ENCODE measurements at regions not wholly inside any gene's neighbourhood (a gene's known extent, or its start where the extent isn't known, plus 50 kb on each side); places are given as distances from the start of the nearest gene placed in this dataset.
"Not testable (repeated sequence)": the region's sequence is repeated elsewhere in the genome, so short reads cannot be mapped to it uniquely, and the experiment has no call there.

DNA sequence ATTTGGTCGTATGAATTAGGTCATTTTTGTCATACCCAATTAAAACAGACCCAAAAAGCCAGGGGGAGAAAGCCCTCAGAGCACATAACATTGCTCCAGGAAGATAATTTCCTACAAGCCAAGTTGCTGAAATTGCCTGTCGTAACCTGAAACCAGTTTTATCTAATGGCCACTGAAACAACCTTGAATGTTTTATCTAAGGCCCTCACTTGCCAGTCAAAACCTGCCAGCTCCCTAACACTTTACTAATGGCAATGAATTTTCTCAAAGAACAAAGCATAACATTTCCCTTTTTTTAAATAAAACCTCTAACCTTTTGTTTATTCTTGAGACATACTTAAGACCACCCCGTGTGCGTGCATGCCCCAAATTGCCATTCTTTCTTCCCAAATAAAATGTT, 496.2 kb upstream of the KLHL1 start:
- DNase-seq = no peak

DNA sequence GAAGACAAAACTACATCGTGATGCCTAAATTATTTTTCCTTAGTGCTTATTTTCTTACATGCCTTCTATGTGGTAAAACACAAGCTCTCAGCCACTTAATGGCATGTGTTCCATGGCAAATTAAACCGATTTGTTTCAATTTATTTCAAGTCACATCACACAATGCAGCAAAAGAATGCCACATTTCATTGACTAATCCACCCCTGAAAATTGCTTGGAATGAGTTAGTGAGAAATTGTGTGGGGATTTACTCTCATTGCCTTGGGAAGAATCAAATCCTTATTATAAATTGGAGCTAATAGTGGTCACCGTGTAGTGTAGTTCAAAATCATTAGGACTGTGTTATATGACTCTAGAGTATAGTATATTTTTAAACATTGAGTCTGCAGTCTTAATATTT, 485.5 kb upstream of the KLHL1 start:
- no peak for DNase-seq

DNA sequence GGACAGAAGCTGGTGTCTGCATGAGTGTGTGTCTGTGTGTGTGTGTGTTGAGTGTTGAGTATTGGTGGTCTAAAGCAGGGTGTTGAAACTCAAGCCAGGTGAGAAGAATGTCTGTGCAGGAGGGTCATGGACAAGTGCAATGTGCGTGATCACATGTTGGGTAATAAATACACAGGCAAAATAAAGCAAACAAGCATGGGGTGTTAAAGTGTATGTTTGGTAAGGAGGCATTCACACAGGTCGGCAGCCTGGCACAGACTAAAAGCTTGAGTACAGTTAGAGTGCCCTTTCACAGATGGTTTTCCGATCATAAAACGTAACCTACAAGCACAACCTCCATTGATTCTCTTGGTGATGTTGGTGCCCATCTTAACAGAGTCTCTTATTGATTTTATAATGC, 476.9 kb upstream of the KLHL1 start:
- no peak for DNase-seq

DNA sequence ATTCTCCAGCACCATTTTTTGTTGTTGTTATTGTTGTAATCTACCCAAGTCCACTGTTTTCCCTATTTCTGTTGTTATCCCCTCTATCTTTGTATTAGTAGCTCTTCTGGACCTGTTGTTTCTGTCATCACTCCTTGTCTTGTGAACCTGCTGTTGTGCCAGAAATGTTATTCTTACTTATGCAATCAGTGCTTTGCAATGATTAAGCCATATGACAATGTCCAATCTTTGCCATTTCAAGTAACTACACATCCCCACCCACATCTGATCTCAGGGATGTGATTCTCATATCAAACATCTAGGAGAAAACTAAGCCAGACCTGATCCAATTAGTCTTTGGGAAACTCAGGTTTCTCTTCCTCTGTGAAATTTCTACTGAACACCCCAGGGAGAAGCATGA, 472.6 kb upstream of the KLHL1 start:
- DNase-seq = no peak

DNA sequence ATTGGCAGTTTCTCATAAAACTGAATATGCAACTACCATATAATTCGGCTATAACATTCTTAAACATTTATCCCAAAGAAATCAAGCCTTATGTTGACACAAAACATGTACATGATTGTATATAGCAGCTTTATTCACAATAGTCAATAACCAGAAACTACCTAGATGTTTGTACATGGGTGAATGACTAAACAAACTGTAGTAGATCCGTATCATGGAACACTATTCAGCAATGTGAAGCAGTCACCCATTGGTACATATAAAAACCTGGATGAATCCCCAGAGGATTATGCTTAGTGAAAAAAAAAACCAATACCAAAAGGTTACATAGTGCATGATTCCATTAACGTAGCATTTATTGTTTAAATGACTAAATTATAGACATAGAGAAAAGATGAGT, 471.7 kb upstream of the KLHL1 start:
- DNase-seq = no peak

DNA sequence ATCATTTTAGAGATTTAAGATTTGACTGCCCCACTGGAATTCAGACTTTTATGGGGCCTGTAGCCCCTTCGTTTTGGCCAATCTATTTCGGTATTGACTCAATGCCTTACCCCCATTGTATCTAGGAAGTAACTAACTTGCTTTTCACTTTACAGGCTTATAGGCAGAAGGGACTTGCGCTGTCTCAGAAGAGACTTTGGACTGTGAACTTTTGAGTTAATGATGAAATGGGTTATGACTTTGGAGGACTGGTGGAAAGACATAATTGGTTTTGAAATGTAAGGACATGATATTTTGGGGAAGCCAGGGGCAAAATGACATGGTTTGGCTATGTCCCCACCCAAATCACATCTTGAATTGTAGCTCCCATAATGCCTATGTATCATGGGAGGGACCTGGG, 463.0 kb upstream of the KLHL1 start:
- DNase-seq = no peak

DNA sequence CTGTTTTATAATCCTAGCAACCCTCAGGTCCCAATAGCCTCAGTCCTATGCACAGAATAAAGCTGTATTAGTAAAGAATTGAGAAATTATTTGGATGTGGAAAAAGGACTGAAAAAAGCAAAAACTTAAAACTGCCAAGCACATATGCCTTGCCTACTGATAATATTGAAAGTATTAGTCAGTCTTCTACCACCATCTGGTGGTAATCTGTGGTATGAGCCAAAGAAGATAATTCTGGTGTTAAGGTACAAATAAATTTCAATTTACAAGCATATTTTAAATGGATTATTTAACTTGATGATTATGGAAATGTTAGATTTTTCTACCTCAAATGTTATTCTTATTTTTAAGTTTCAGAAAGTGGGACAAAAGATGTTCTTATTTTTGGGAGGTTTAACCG, 460.3 kb upstream of the KLHL1 start:
- no peak for DNase-seq

DNA sequence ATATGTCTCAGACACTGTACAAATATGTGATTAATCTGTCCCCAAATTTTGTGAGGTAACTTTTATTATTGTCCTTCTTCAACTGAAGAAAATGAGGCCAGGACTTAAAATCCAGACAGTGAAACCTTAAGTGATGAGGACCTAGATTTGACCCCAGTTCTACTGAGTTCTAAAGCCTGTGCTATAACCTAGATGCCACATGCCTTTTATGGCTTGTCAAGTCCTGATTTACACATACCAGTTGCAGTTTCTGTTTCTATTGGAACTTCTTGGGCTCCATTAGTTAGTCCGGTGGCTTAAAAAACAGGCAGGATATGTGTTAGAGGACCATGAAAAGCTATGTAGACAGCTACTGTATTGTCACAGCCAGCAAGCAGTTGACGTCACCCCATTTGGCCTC, 436.5 kb upstream of the KLHL1 start:
- no peak for DNase-seq

DNA sequence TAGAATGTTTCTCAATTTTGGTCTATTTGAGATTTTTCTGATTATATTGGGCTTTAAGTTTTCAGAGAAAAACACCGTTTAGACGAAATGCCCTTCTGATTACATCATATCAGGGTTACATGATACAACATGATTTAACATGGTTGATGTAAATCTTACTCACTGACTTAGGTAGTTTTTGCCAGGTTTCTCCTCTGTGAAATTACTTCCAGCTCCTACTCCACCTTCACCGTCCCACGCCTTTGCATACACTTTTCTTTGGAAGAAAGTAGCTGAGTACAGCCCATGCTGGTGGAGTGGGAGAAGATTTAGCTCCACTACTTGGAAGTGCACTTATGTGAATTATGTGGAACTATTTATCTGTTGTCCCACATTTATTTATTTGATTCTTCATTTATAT, 433.2 kb upstream of the KLHL1 start:
- no peak for DNase-seq

DNA sequence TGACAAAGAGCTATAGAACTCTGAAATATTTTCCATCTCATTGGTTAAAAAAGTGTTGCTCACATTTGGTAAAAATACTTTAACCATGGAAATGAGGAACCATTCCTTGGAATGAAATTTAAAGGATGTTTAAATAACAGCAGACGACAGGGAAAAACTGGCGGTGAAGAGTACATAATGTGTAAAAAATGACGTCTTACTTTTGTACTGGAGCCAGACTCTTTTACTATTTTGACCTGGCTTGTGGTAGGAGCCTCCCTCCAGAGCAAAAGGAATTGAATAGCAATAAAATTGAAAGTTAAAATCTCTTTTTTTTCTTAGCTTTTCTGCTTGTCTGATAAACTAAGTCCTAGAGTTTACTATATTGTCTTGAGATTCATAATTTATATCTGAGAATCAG, 426.2 kb upstream of the KLHL1 start:
- DNase-seq = no peak

DNA sequence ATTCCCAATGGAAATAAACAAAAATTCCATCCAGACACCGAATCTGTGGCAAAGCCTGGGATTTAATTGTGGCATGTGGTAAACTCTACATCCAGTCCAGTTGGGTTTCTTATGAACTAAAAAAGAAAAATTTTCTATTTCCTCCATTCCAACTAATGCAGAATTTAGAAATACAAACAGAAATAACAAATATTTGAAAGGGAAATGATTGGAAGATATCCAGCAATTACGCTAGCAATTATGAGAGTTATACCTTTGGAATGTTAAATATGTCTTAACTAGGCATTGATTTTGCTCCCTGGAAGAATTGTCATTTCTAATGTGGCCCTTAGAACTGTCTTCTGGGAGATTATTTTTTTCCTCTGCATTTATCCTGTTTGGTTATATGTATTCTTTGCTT, 421.4 kb upstream of the KLHL1 start:
- no peak for DNase-seq

DNA sequence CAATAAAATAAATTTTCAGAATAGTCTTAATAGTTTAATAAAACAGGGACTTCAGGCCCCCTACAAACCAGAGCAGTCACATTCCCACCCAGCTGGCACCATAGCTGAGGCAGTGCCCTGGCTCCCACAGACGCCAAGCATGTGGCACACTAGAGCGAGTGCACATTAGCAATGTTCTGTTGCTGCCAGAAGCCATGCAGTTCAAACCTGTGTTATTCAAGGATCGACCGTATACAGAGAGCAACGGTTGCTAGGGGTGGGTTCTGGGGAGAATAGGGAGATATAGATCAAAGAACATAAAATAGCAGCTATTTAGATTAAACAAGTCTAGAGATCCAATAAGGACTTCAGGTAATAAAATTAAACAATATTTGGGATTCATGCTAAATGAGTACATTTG, 419.3 kb upstream of the KLHL1 start:
- DNase-seq = no peak

DNA sequence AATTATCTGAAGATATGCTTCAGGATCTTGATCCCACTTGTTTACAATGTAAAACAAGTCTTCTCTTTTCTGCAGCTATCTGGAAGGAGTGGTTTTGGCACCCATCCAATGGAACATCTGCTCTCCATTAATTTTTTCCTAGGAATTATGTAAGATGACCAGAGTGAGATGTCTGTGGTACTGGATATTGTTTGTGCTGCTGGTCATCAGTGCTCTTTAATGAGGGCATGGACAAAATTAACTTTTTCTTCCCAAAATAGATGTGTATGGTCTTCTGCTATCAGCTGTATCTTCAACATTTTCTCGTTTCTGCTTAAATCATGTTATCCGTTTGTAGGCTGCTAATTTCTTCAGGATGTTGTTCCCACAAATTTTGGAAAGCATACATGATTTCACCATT, 415.4 kb upstream of the KLHL1 start:
- DNase-seq = no peak

DNA sequence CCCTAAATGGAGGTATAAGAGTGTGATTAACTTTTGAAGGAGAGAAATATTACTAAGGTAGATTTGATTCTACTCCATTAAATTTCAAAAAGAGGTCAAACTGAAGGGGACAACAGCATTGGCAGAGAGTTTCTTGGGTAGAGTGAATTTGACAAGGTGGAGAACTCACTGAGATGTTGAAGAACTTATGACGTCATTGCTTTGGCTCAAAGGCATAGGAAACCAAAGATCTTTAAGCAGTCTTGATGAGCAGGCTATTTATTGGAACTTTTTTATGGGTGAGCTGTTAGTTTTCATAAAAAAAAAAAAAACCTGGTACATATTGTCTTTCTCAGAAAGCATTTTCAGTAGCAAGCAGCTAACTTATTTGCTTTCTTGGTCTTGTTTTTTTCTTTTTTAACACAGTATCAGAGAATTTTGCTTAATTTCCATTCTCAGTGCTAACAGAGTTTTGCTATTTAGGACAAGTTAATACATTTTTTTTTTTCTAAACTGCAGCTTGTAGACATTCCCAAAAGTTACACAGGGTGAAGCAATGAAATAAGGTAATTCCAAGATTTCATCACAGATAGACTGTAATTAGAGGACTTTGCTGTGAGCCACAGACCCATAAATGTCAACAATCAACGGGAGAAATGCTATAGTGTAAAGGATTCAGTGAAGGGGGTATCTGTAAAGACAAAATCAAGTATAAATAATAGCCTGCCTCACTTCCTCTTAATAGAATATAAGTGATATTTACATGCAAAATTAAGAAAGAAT, 412.2 kb upstream of the KLHL1 start:
- no peak for DNase-seq

DNA sequence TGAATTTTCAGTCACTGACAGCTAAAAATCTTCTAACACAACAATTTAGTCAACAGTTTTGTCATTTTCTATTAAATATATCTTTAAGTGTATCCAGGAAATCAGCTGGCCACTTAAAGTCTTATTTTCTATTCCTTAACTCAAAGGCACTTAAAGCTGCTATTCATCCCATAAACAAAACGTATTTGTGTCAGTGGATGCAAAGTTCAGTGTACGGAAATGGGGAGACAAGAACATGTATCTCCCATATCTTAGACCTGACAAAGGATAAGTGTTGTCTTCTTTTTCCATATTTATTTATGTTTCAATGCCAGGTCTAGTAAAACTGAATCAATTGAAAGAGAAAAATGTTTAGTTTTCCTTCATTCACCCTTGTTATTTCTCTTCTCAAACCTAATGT, 409.8 kb upstream of the KLHL1 start:
- DNase-seq = no peak

DNA sequence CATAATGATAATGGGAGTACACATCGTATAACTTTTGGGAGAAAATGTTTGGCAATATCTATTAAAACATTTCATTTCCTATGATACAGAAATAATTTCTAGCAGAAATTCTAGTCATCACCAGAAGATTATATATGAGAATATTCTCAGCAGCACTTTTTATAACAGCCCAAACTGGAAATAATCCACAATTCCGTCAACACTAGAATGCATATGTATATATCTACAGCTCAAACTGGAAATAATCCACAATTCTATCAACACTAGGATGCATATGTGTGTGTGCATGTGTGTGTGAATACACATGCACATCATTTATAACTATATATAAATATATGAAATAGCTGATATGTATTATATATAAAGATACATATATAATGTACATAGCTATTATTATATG, 408.0 kb upstream of the KLHL1 start:
- DNase-seq = no peak

DNA sequence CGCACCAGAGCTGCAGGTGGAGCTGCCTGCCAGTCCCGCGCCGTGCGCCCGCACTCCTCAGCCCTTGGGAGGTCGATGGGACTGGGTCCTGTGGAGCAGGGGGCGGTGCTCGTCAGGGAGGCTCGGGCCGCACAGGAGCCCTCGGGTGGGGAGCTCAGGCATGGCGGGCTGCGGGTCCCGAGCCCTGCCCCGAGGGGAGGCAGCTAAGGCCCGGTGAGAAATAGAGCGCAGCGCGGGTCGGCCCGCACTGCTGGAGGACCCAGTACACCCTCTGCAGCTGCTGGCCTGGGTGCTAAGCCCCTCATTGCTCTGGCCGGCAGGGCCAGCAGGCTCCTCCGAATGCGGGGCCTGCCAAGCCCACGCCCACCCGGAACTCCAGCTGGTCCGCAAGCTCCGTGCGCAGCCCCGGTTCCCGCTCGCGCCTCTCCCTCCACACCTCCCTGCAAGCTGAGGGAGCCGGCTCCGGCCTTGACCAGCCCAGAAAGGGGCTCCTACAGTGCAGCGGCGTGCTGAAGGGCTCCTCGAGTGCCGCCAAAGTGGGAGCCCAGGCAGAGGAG, 403.7 kb upstream of the KLHL1 start:
- DNase-seq = not testable (repeated sequence)

DNA sequence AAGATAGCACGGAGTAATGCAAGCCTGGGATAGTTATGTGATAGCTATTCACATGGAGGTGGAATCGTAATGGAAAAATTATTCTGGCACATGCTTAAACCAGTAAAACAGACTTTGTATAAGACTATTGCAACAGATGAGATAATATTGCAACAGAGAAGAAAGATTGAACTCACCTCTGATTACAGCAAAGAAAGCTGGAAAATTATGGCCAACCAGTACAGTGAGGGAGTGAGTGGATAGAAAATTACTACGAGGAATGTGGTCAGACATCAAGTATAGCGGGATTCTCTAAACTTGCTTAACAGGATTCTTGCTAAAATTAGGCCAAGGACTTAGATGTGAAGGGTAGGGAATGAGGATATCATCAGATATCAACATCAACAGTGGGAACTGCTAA, 397.6 kb upstream of the KLHL1 start:
- DNase-seq = no peak

DNA sequence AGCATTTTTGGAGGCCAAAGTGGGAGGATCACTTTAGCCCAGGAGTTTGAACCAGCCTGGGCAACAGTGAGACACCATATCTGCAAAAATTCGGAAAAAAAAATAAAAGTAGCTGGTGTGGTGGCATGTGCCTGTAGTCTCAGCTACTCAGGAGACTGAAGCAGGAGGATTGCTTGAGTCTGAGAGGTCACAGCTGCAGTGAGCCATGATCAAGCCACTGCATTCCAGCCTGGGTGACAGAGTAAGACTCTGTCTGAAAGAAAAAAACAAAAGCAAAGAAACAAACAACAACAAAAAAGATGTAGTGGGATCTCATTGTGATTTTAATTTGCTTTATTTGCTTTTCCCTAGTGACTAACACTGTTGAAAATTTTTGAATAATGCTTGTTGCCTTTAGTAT, 394.7 kb upstream of the KLHL1 start:
- no peak for DNase-seq

DNA sequence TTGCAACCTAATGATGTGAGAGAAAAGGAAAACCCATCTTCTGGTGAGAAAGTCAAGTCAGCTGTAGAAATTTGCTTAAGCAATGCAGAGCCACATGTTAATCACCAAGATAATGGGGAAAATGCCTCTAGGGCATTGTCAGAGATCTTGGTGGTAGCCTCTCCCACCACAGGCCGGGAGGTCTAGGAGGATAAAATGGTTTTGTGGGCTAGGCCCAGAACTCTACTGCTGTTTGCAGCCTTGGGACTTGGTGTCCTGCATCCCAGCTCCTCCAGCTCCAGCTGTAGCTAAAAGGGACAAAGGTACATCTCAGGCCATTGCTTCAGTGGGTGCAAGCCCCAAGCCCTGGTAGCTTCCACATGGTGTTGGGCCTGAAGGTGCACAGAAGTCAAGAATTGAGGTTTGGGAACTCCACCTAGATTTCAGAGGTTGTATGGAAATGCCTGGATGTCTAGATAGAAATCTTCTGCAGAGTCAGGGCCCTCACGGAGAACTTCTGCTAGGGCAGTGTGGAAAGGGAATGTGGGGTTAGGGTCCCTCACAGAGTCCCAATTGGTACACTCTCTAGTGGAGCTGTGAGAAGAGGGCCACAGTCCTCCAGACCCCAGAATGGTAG, 382.2 kb upstream of the KLHL1 start:
- no peak for DNase-seq

DNA sequence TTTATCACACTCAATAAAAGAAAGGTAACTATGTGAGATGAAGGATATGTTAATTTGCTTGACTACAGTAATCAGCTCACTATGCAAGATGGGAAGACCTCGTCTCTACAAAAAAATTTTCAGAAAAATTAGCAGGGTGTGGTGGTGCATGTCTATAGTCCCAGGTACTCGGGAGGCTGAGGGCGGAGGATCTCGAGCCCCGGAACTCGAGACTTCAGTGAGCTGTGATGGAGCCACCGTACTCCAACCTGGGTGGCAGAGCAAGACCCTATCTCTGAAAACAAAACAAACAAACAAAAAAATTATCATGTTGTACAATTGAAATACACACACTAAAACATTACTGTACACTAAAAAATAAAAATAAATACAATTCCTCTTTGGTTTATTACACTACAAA, 376.7 kb upstream of the KLHL1 start:
- no peak for DNase-seq

DNA sequence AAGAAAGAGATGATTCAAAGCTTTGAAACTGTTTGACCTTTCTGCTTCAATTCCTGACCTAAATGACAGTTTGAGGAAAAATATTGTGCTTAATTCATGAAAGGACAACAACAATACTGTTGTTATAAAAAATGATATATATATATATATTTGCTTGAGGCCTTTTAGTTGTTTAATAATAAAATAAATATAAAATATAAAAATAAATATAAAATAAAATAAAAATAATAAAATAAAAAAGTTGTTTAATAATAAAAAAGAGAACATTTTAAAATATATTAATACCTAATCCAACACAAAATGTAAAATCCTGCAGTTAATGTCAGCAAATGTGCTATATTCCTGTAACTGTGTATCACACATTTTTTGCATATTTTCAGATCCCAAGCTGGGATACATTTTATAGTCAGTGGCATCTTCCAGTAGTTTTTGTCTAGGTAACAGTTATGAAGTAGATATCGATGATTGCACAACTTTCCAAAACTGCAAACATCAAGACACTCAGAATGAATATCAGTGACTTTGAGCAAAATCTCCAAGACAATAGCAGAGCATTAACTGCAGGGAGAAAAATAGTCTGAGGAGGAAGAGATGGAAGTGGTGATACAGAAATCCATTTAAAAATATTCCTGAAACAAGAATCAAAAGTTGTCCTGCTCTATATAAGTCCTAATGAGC, 375.5 kb upstream of the KLHL1 start:
- DNase-seq = no peak

DNA sequence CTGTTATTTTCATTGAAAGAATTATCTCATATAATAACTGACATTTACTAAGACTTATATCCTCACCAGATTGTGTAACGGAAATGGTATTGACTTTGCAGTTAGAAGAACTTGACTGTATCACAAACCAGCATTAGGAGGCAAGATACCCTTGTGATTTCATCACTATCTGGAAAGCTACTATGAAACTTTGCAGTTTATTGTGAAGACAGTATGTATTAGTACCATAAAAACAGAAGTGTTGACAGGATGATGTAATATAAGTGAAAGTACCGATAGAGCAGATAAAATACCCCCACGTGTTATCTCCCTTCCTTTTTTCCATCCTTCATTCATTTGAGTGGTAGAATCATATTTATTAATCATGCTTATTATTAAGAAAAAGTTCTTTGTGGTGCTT, 365.7 kb upstream of the KLHL1 start:
- DNase-seq = no peak

DNA sequence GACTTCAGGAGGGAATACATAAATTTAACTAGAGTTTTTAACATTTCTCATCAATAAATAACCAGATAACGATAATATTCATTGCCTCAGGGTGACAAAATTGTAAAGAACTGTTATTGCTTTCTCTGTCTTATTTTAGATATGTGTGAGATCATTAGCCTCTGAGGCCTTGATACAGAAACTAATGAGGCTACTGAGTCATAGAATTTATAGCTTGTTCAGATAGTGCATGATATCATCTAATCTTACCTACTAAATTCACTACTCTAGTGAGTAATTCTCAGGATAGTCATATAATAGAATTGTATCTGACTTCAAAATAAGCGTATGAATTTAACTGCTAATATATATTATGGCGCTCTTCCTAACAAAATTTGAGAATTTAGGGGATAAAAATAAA, 360.8 kb upstream of the KLHL1 start:
- DNase-seq = no peak
